Coronary artery (tissue), 2 donors: ENCODE measurements at regions not wholly inside any gene's neighbourhood (a gene's known extent, or its start where the extent isn't known, plus 50 kb on each side); places are given as distances from the start of the nearest gene placed in this dataset.
A peak's percentile ranks its signal among the peaks of the same experiment; 100 is the strongest.

Experiments used
- DNase-seq: peaks from one replicate; pipeline ENCODE4 v3.0.0-alpha.2; 2017; ENCODE audit warnings: low spot score
- H3K27ac ChIP-seq, 2 donors: fragments of 200-600 bp; sonication (generic); one replicate each; pipeline ENCODE4 v1.5.1; 2016 to 2019
- H3K4me3 ChIP-seq: fragments of 200-600 bp; sonication (generic); 2 replicates; pipeline ENCODE4 v1.5.1; 2016; ENCODE audit warnings: mild to moderate bottlenecking, moderate library complexity
- CTCF ChIP-seq: fragments of 200-600 bp; sonication (generic); IDR thresholded peaks from one replicate; pipeline ENCODE4 v1.5.1; 2019; ENCODE audit warnings: antibody characterized with exemption

GRCh38 chr6:134415656-134416055 lies 97.7 kb upstream of the SGK1 start:
- Histone ChIP-seq H3K27ac (no peak overlapping the region), H3K4me3 (no peak overlapping the region)
- TF ChIP-seq CTCF: no peak
- DNase-seq: no peak

- no peak for DNase-seq
- H3K4me3 ChIP-seq: no peak overlapping the region
- no peak for TF ChIP-seq CTCF
- H3K27ac ChIP-seq: no peak overlapping the region
These were observed 97.3 kb upstream of the SGK1 start for GRCh38 chr6:134415194-134415593.

- TF ChIP-seq CTCF: no peak
- Histone ChIP-seq H3K27ac (no peak overlapping the region), H3K4me3 (no peak overlapping the region)
- no peak for DNase-seq
These were observed 96.9 kb upstream of the SGK1 start for GRCh38 chr6:134414793-134415192.

- DNase-seq: no peak
- Histone ChIP-seq H3K27ac (peak overlapping the region in 1 of 2 donors; percentile 32), H3K4me3 (no peak overlapping the region)
- no peak for TF ChIP-seq CTCF
These were observed 95.3 kb upstream of the SGK1 start for GRCh38 chr6:134413241-134413643.

- DNase-seq: no peak
- H3K27ac ChIP-seq: no peak overlapping the region
- no peak for TF ChIP-seq CTCF
- H3K4me3 ChIP-seq: no peak overlapping the region
These were observed 92.6 kb upstream of the SGK1 start for GRCh38 chr6:134410541-134410940.

- TF ChIP-seq CTCF: no peak
- no peak overlapping the region for H3K4me3 ChIP-seq
These were observed 89.9 kb upstream of the SGK1 start for GRCh38 chr6:134407791-134408190.

GRCh38 chr6:134406311-134406710 lies 88.4 kb upstream of the SGK1 start:
- no peak for TF ChIP-seq CTCF
- no peak for DNase-seq
- Histone ChIP-seq H3K27ac (no peak overlapping the region), H3K4me3 (no peak overlapping the region)

More at GRCh38 chr6:134407791-134408190, 89.9 kb upstream of the SGK1 start:
- DNase-seq: no peak
- H3K27ac ChIP-seq: no peak overlapping the region
